Testis (tissue), 2 donors: ENCODE measurements at regions not wholly inside any gene's neighbourhood (a gene's known extent, or its start where the extent isn't known, plus 50 kb on each side); places are given as distances from the start of the nearest gene placed in this dataset.

Source experiments
- POLR2A ChIP-seq: fragments of 450-650 bp; IDR thresholded peaks from one replicate; pipeline ENCODE4 v1.6.1; 2017; ENCODE audit warnings: antibody characterized with exemption, mild to moderate bottlenecking, moderate library complexity
- TF ChIP-seq, protein P1 (sequence below), 3 experiments: fragments of 450-650 bp in 2 of 3; fragments of 200-600 bp in 1 of 3; sonication (generic) in 1 of 3; IDR thresholded peaks; one replicate each; pipeline ENCODE4 v1.5.1; 2016 to 2019; ENCODE audit warnings: antibody characterized with exemption in 3 of 3, mild to moderate bottlenecking in 2 of 3, moderate library complexity in 1 of 3

DNA sequence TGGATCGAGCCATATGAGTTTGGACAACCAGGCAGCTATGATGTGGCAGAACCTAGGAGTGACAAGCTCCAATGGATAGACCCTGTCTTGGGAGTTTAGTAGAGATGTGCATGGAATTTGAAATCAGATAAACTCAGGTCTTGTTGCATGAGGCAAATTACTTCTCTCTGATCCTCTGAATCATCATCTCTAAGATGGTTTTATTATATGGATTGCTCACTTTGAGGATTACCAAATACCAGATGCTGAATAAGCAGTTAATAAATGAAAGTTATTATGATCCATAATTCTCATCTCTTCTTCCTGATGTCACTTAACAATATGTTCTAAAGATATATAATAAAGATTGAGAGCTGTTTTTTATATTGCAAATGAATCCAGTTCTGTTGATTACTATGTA, 622.2 kb downstream of the NTRK3 start:
- TF ChIP-seq, protein P1, sequence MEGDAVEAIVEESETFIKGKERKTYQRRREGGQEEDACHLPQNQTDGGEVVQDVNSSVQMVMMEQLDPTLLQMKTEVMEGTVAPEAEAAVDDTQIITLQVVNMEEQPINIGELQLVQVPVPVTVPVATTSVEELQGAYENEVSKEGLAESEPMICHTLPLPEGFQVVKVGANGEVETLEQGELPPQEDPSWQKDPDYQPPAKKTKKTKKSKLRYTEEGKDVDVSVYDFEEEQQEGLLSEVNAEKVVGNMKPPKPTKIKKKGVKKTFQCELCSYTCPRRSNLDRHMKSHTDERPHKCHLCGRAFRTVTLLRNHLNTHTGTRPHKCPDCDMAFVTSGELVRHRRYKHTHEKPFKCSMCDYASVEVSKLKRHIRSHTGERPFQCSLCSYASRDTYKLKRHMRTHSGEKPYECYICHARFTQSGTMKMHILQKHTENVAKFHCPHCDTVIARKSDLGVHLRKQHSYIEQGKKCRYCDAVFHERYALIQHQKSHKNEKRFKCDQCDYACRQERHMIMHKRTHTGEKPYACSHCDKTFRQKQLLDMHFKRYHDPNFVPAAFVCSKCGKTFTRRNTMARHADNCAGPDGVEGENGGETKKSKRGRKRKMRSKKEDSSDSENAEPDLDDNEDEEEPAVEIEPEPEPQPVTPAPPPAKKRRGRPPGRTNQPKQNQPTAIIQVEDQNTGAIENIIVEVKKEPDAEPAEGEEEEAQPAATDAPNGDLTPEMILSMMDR (IDR thresholded peaks at IDR 0.05): no peak
- no peak for TF ChIP-seq POLR2A
